ENCODE measurements at regions not wholly inside any gene's neighbourhood (a gene's known extent, or its start where the extent isn't known, plus 50 kb on each side); places are given as distances from the start of the nearest gene placed in this dataset.

DNA sequence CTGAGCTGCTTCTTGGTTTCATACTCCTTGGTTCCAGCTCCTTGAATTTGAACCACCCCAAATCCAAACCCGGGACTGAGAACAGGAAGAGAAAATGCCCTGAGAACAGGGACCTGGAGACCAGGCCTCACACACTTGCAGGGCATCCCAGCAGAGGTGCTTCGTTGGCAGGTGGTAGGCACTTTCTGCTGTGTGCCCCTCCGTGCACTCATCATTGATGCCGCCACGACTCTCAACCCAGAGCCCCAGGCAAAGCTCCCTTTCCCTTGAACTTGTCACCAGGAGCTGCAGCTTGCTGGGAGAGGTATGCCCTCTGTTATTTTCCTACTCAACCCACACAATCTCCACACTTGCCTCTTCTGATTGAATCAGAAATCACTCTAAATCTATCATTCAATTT is 217.8 kb upstream of the IRX1 start:
- no peak for TF ChIP-seq CTCF (conservative IDR thresholded peaks at IDR 0.05; ENCODE audit: low read length)
- TF ChIP-seq EZH2phosphoT487 (IDR thresholded peaks at IDR 0.05; ENCODE audit: borderline replicate concordance): no peak

Data from Loucy (cell line).